GM19397 (cell line): ENCODE measurements at regions not wholly inside any gene's neighbourhood (a gene's known extent, or its start where the extent isn't known, plus 50 kb on each side); places are given as distances from the start of the nearest gene placed in this dataset.

Experiments used
- ATAC-seq: cut with Tn5 transposase; IDR thresholded peaks from one replicate; pipeline ENCODE4 v1.9.1; 2021; ENCODE audit warnings: mild to moderate bottlenecking, moderate library complexity; ENCODE audit not compliant: unreplicated experiment

DNA sequence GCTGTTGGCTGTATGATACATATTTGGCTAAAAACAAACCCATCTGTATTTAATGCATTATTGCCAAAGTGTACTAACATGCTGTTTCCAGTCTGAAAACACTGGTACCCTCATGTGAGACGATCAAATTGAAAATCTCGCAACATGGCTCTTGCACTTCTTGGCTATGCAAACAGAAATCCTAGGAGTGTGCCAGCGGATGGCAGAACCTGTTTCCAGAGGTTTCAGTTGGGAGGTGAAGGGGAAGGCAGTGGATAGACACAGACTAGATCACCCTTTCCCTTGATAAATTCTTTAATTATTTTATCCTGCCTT is 350.3 kb downstream of the TUSC7 start:
- ATAC-seq, result no peak

DNA sequence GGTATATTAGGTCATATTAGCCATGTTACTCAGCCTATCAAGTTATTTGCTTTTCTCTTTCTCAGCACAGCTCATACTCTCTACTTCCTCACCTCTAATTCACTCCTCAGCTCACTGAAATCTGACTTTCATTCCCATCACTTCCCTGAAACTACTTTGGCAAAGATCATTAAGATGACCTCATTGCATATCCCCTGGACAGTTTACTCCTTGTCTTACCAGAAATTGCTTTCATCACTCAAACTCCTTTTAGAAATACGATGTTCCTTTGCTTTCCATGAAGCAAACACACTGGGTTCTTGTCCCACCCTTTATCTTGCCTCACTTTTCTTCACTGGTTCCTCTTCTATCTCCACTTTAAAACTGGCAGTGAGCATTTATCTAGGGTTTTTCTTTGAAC is 354.4 kb downstream of the TUSC7 start:
- ATAC-seq, result no peak

DNA sequence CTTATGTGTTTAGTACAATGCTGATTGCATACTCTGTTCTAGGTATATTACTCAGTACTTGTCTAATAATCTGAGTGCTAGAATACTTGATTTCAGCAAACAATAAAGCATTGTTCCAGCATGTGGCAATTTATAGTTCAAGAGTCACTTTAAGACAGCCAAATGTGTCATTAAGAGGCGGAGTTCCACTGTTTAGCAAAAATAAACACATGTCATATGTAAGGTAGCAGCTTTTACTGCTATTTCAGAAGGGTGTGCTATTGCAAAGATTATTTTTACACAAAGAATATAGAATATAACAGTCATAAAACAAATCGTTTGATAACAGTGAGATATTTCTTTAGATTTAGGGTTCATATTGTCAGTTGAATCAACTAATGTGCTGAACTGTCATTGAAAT is 358.7 kb downstream of the TUSC7 start:
- ATAC-seq, result no peak

DNA sequence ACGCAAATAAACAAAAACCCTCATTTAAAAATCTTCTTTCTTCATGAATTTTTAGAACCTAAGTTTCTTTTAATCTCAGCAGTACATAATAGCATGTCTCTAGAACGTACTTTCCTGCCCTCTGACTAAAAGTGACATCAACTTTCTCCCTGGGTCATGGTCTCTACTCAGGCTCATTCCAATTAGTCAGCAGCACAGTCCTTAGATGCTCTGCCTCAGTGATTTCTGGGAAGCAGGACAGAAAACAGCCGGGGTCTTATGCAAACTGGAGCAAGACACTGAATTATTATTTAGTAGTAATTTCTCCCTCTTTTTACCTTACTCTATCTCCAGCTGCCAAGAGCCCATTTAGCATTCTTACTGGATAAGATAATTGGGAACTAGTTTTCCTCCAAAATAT is 365.2 kb downstream of the TUSC7 start:
- no peak for ATAC-seq

DNA sequence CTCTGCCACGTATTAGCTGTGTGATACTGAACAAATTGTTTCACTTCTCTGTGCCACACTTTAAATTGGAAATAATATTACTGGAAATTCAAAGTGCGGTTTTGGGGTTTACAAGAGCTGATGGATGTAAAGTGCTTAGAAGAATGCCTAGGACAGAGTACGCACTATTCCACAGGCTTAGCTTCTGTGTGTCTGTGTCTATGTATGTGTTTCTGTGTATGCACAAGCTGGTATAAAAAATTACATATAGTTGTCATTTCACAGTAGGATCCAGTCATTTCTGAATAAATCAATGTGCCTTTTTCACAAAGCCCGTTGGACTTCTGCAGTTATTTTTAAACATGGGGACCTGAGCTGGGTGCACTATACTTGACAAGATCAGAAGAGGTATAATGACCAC is 370.4 kb downstream of the TUSC7 start:
- ATAC-seq, result no peak

DNA sequence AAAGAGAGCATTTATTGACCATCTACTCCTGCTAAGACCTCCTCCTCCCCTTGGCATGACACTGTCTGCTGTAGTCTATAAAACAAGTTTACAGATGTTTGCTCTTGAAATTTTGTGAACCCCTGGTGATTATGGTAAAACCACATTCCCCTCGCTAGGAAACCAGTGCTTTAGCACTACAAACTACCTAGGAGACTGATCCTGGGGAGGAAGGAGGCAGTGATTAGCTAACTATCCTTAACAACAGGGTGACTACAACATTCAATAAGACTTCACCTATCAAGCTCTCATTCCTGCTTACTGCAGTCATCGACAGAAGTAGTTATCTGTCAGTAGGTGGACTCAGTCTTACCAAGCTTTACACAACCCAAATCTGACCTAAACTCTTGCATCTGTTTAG is 371.3 kb downstream of the TUSC7 start:
- no peak for ATAC-seq

DNA sequence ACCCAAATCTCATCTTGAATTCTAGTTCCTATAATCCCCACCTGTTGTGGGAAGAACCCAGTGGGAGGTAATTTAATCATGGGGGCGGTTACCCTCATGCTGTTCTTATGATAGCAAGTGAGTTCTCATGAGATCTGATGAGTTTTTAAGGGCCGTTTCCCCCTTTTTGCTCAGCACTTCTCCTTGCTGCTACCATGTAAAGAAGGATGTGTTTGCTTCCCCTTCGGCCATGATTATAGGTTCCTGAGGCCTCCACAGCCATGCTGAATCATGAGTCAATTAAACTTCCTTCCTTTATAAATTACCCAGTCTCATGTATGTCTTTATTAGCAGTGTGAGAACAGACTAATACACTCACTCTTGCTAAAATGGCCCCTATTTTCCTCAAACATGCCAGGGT is 374.7 kb downstream of the TUSC7 start:
- no peak for ATAC-seq

DNA sequence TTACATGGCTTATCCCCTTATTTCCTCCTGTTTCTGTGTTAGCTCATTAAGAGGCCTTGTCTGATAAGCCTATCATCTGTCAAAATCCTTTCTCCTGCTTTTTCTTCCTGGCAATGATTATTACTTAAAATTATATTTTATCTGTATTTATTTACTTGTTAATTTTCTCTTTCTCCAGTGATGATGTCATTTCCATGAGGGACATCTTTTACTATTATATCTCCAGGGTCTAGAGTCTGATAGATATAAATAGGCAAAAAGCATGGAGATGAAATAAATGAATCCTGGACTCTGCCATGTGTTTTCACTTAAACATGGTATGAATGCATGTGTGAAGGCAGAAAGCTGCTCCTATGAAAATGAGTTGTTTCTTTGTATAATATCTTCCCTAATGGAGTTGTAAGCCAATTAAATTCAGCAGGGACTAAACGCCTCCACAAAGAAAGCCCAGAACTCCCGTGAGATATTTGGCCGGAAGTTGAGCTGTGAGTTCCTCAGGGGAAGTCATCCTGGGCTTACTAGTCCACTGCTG is 375.2 kb downstream of the TUSC7 start:
- ATAC-seq, result no peak

DNA sequence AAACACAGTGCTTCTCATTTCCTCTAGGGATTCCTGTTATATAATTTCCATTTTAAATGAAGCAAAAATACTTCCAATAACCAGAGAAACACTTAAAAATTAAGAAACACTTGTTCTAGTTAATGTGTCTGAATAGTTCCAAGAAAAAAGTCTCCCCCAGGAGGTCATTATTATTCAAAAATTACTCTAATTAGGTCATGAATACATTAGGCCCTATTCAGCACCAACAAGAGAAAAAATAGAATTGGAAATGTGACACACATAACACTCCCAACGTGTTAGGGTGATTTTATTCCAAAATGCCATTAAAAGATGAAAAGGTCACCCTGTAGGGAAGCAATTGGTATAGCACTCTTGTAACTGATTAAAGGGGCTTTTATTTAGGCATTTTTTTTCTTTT is 382.1 kb downstream of the TUSC7 start:
- no peak for ATAC-seq

DNA sequence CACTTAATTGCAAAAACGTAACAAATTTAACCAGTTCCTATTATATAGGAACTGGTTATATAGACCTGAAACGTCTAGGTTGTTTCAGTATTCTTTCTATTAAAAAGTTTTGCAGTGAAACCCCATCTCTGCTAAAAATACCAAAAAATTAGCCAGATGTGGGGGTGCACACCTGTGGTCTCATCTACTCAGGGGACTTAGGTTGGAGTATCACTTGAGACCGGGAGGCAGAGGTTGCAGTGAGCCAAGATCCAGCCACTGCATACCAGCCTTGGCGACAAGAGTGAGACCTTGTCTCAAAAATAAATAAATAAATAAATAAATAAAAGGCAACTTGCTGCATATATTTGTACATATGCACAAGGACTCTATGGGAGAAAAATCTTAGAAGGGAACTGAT is 387.0 kb downstream of the TUSC7 start:
- no peak for ATAC-seq

DNA sequence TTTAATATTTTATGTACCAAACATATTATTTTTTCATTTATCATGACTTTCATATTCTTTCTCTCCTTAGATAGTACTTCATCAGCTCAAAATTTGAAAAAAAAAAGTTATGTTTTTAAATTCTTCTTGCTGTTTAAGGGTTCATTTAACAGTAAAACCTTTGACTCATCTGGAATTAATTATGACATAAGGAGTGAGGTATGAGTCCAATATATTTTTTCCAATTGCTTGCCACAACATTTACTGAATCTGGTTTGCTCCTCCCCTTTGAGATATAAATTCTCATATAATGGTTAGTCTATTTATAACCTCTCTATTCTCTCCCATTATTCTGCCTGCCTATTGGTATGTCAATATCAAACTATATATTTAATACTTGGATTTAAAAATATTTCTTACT is 387.8 kb downstream of the TUSC7 start:
- no peak for ATAC-seq

DNA sequence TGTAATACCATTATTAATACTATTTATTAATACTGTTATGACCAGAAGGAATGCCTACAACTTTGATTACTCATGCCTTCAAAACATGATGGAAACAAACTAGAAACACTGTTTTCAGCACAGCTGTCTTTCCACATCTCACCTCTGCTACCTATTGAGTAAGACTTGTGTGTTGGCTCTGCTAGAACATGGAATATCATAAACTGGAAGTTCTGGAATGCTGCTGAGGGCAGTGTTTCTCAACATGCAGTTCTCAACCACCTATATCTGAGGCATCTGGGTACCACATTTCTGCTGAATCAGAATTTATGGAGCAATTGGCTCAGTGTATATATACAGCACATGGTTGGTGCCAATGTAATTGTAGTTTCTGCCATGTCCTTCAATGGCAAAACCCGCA is 392.1 kb downstream of the TUSC7 start:
- ATAC-seq, result no peak

DNA sequence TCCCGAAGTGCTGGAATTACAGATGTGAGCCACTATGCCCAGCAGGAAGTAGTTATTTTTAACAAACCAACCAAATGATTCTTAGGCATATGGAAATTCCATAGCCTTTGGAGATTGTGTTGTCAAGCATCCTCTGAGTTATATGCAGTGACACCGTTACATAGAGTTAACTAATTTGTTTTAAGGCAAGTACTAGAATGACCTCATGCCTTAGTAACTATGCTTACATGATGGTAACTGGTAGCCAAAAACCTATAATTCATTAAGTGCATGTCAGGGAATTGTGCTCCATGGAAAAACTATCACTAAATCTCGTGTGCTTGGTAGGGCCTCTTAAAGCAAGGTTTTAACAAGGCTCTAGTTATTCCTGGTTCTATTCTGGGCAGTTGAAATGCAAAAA is 392.8 kb downstream of the TUSC7 start:
- no peak for ATAC-seq

DNA sequence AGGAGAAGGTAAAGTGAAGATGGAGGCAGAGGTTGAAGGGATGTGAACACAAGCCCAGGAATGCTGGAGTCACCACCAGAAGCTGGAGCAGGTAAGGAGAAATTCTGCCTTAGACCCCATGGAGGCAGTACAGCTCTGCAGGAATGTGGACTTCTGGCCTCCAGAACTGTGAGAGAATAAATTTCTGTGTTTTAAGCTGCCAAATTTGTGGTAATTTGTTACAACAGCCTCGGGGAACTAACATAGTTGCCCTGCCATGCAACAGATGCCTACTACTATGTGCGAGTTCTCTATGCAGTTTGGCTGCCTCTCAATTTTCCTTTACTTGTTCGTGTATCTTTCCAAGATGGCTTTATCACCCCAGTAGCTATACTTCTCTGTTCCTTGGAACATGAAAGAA is 394.1 kb downstream of the TUSC7 start:
- ATAC-seq, result no peak

DNA sequence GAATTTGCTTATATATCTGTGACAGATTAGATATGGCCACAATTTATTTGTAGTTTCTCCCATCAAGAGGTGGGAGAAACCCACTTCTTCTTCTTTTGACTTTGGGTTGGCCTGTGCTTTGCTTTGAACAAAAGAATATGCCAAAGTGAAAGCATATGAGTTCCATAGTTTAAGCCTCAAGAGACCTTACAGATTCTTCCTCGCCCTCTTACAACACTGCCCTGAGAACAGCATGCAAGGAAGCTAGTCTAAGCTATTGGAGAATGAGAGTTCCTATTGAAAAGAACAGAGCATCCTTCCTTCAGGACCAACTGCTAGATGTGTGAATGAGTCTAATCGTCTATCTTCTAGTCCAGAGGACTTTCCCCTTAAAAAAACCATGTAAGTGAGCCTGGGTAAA is 394.8 kb downstream of the TUSC7 start:
- no peak for ATAC-seq

DNA sequence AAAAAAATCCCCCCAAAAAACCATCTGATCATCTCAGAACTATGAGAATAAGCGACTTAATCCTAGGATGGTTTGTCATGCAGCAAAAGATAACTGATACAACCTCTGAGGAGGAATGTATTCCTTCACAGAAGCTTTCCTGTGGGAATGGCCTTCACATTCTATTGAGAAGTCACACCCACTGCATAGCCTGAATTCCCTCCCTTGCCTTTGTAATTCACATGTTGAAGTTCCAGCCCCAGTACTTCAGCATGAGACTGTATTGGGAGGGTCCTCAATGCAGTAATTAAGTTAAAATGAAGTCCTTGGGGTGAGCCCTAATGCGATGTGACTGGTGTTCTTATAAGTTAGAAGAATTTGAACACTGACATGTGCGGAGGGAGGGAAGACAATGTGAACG is 395.2 kb downstream of the TUSC7 start:
- no peak for ATAC-seq

DNA sequence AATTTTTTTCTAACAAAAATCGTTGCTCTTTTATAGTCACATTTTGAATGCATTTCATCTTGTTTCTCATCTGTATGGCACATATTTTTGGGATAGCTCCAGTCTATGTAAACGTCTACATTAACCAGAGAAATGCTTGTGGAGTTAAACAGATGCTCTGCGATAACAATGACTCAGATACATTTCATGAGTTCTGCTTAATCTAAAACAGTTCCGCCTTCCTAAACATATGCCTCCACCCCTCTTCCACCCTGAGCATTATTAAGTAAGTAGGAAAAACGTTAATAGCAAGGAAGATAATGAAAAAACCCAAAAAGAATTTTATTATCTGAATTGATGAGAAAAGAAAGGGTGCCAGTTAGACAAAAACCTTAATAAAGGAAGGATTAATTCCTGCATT is 396.1 kb downstream of the TUSC7 start:
- no peak for ATAC-seq

DNA sequence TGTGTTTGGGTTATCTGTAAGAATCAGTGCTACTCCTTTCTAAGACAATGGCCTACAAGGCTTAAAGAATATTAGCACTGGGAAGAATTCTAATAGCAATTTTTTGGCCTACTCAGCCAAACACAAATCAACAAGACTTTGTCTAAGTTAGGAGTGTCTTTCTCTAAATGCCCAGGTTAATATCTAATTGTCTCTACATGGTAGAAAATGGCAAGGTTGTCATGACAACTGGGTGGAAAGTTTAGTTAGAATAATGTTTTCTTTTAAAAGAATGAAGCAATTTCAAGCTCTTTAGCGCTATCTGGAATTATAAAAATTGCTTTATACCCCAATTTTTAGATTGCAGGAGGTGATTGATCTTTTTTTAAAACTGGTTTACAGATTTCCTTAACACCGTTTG is 396.8 kb downstream of the TUSC7 start:
- no peak for ATAC-seq

DNA sequence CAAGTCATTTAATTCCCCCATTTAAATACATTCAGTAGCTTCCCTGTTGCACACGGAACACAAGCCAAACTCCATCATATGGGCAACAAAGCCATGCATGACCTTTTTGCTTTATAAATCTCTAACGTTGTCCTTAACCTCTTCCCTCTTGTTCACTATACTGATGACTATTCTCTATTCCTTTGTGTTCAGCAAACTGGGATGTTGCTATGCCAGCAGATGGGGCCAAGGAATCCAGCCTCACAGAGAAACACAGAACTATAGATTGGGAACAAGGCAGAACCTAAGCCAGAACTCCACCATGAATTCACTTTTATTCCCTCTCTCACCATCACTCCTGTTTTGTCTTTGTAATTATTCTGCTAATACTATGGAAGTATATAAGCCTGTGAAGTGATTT is 398.4 kb downstream of the TUSC7 start:
- no peak for ATAC-seq

DNA sequence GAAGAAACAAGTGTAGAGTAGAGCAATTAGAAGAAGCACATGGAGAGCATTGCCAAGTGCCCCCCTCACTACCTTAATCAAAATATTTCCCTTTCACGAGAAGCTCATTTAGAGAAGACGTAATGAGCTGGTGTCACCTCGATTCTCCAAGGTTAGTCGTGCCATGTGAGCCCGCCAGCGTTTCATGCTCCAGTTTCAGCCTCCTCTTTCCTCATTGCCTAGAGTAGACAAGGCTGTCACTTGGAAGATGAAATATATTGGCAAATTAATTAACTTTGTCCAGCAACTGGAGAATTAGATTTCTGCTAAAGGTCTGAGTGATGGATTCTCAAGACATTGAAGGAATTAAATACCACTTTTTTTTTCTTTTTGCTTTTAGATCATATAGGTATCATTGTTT is 399.6 kb downstream of the TUSC7 start:
- no peak for ATAC-seq

DNA sequence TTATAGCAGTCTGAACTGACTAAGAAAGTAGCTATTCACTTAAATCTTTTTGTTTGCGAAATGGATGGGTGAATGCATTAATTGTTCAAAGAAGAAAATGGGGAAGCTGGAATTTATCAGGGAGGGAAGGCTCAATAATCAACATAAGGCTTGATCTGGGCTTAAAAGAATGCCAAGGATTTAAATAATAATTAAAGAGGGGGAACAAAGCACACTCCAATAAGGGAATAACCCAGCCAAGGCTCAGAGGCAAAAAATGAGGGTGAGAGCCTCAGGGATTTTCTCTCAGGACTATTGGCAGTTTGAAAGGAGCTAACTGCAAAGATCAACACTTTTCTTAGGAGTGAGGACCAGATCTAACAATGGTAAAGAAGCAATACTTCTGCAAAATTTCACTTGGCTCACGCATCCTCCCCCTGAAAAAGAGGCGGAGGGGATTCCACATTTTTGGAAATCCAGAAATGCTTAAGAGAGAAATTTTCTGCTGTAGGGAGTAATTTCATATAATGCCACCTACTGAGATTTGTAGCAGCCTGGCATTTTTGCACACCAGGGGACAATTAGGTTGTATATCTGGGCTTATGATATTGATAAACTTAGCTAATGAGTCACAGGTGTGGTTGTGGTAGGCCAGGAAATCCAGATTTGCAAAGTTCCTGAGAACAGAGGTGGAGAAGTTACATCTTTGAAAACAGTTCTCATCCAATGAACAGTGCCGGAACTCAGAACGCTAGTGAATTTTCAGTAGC is 405.1 kb downstream of the TUSC7 start:
- ATAC-seq, result no peak

DNA sequence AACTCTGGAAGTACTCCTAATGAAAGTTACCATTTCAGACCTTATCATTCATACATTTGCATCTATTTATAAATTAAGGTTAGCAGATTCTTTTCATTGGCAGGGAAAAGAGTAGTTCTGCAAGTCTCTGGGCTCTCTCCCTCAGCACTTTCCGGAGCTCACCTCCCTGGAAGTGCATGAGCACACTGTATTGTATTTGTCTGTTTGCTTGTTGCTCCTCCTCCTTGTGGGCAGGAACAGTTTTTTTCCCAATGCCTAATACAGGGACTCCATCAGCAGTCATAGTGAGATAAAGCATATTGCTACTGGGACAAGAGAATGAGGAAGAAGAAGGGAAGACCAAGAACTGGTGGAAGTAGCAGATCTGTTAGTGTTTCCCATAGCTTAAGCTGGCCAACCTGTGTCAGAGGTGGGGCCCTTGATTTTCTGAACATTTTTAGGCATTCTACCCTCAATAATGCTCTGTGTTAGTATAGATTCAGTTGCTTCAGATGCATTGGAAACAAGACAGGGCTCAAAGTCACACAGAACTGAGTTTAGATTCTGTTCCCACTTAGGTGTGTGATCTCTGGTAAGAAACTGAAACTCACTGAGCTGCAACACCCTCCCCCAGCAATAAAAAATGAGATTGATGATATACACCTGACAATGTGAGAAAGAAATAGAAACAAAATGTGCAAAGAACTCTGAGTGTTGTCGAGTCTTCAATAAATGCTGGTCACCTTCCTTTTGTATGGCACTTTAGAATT is 407.8 kb downstream of the TUSC7 start:
- ATAC-seq, result no peak

DNA sequence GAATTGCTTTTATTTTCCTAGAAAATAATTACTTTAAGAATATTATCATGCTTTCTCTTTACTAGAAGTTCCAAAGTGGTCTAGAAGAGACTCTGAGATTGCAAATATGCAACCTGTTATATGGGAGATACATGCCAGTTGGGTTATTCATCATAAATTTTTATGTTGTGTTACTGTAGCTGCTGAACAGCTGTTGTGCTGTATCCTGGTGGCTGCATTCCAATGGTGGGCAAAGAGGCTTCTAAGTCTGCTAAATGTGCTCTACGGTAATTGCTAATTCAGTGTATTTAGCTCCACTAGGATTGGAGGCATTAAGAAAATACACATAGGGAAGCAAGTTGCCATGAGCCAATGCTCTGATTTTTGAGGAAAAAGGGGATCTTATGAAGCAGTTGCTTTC is 409.0 kb downstream of the TUSC7 start:
- ATAC-seq, result no peak
